WERI-Rb-1 (cell line): ENCODE measurements at regions not wholly inside any gene's neighbourhood (a gene's known extent, or its start where the extent isn't known, plus 50 kb on each side); places are given as distances from the start of the nearest gene placed in this dataset.

Experiments
- DNase-seq: peaks from one replicate; pipeline ENCODE4 v3.0.0-alpha.2; 2020
- H3K27ac ChIP-seq: fragments of 250-450 bp; sonication (Bioruptor Pico); 2 replicates; pipeline ENCODE4 v1.5.1; 2020; ENCODE audit warnings: mild to moderate bottlenecking, moderate library complexity
- H3K27me3 ChIP-seq: fragments of 250-450 bp; sonication (Bioruptor Pico); 2 replicates; pipeline ENCODE4 v1.5.1; 2021; ENCODE audit warnings: mild to moderate bottlenecking, low read depth, moderate library complexity; ENCODE audit not compliant: insufficient read depth, severe bottlenecking
- H3K36me3 ChIP-seq: fragments of 250-450 bp; sonication (Bioruptor Pico); 2 replicates; pipeline ENCODE4 v1.5.1; 2020; ENCODE audit warnings: mild to moderate bottlenecking, moderate library complexity
- H3K4me3 ChIP-seq: 2 replicates; pipeline ENCODE4 v1.5.1; 2011; ENCODE audit warnings: low read depth, mild to moderate bottlenecking, control low read depth, low read length
- H3K9me3 ChIP-seq: fragments of 250-450 bp; sonication (Bioruptor Pico); 2 replicates; pipeline ENCODE4 v1.5.1; 2021; ENCODE audit warnings: mild to moderate bottlenecking, moderate library complexity; ENCODE audit not compliant: severe bottlenecking
- TF ChIP-seq, protein P1 (sequence below): IDR thresholded peaks from 2 replicates; pipeline ENCODE4 v1.5.1; 2011; ENCODE audit warnings: low read depth, mild to moderate bottlenecking, control low read depth, inconsistent platforms, low read length

DNA sequence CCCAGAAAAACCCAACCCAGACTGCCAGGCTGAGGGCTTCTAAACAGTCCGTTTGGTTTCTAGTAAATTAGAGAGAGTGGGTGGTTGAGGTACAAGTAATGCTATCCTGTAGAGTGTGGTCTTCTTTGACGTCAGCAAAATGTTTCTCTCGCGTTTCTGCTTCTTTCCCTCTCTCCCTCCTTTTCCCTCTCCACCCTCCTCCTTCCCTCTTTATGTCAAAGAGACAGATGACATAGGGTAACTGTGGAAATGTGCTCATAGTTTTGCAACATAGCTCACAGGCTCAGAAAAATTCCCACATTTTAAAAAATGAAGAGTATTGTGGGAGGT is 158.3 kb downstream of the TOMM20 start:
- TF ChIP-seq, protein P1, sequence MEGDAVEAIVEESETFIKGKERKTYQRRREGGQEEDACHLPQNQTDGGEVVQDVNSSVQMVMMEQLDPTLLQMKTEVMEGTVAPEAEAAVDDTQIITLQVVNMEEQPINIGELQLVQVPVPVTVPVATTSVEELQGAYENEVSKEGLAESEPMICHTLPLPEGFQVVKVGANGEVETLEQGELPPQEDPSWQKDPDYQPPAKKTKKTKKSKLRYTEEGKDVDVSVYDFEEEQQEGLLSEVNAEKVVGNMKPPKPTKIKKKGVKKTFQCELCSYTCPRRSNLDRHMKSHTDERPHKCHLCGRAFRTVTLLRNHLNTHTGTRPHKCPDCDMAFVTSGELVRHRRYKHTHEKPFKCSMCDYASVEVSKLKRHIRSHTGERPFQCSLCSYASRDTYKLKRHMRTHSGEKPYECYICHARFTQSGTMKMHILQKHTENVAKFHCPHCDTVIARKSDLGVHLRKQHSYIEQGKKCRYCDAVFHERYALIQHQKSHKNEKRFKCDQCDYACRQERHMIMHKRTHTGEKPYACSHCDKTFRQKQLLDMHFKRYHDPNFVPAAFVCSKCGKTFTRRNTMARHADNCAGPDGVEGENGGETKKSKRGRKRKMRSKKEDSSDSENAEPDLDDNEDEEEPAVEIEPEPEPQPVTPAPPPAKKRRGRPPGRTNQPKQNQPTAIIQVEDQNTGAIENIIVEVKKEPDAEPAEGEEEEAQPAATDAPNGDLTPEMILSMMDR, result no peak
- no peak for DNase-seq
- H3K36me3 ChIP-seq, result no peaks in the 10 kb centered on the region
- H3K27me3 ChIP-seq, result no peaks in the 10 kb centered on the region
- H3K4me3 ChIP-seq, result no peak overlapping the region
- H3K9me3 ChIP-seq, result no peaks in the 10 kb centered on the region
- no peak overlapping the region for H3K27ac ChIP-seq

DNA sequence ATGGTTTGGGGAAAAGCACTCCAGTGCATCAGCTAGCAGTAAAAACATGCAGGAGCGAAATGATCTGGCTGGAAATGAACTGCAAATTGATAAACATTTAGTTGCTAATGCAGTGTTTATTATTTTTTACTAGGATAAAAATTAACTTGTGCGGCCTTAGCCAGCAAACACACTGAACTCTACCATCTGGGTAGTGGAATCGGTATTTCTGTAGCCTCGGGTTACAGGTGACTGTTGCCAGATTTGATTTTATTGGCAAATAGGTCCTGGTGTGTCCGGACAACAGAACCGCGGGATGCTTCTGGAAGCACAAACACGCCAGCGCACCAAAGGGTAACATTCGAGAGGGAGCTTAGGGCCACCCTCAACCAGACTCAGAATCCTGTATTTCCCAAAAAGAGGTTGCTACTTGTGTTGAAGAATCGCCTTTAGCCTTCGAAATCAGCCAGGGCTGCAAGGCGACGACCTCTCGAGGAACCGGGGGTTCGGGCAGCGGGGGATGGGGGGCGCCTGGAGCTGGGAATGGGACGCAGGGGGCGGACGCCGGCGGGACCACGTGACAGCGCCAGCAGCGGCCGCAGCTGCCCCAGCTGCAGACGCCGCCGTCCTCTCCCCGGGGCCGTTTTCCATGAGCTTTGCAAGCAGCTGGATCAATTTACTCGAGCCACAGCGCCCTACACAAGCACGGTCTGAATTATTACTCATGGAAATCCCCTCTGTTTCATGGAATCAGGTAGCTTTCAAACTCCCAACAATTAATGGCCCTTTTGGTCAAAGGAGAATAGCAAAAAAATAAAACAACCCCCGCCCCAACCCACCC is 158.8 kb downstream of the TOMM20 start:
- H3K27ac ChIP-seq, result no peak overlapping the region
- H3K36me3 ChIP-seq, result no peaks in the 10 kb centered on the region
- TF ChIP-seq, protein P1, result no peak
- H3K27me3 ChIP-seq, result no peaks in the 10 kb centered on the region
- no peak for DNase-seq
- H3K9me3 ChIP-seq, result no peaks in the 10 kb centered on the region
- no peak overlapping the region for H3K4me3 ChIP-seq

DNA sequence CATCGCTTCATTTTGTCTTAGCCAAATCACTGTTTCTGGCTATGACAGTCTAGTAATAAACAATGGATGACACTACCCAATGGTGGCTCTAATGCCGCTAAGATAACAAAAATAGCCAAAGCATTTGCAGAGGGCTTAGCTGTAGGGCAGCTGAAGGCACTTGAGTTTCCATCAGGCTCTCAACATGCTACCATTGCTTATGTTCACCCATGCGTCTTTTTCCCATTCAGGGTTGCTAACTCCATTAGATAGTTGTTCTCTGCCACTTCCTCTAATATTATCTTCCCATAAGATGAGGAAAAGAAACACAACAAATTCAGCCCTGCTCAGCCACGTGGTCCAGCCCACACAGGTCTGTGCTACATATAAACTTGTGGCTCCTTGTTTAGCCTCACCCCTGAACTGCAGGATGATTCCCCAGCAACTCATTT is 159.6 kb downstream of the TOMM20 start:
- Histone ChIP-seq H3K27ac (no peak overlapping the region), H3K9me3 (no peaks in the 10 kb centered on the region), H3K4me3 (no peak overlapping the region), H3K36me3 (no peaks in the 10 kb centered on the region), H3K27me3 (no peaks in the 10 kb centered on the region)
- DNase-seq, result no peak
- TF ChIP-seq, protein P1, result no peak

DNA sequence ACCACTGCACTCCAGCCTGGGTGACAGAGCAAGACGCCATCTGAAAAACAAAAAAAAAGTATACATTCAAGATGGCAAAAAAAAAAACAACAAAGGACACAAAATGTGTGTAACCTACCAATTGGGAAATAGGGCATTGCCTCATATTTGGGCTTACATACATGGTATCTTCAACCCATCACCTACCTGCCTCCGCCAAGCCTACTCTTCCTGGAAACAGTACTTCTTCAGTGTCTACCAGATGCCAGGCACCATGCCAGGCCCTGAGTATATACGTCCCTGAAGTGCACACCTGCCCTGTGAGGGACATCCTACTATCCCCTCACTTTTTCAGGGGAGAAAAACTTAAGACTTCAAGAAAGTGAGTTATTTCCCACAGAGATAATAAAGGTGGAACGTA is 160.2 kb downstream of the TOMM20 start:
- Histone ChIP-seq H3K4me3 (no peak overlapping the region), H3K27ac (no peak overlapping the region), H3K27me3 (no peaks in the 10 kb centered on the region), H3K9me3 (no peaks in the 10 kb centered on the region), H3K36me3 (no peaks in the 10 kb centered on the region)
- no peak for DNase-seq
- TF ChIP-seq, protein P1, result no peak

DNA sequence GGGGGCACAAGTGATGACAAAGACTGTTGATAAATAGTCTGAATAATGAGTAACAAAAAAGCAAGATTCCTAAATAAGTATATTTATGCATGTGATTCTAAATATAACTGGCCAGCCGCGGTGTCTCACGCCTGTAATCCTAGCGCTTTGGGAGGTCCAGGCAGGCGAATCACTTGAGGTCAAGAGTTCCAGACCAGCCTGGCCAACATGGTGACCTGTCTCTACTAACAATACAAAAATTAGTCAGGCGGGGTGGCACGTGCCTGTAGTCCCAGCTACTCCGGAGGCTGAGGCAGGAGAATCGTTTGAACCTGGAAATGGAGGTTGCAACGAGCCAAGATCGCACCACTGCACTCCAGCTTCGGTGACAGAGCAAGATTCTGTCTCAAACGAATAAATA is 161.5 kb downstream of the TOMM20 start:
- no peak overlapping the region for H3K27ac ChIP-seq
- no peaks in the 10 kb centered on the region for H3K36me3 ChIP-seq
- TF ChIP-seq, protein P1, result no peak
- H3K27me3 ChIP-seq, result no peaks in the 10 kb centered on the region
- H3K4me3 ChIP-seq, result no peak overlapping the region
- DNase-seq, result no peak
- no peaks in the 10 kb centered on the region for H3K9me3 ChIP-seq

DNA sequence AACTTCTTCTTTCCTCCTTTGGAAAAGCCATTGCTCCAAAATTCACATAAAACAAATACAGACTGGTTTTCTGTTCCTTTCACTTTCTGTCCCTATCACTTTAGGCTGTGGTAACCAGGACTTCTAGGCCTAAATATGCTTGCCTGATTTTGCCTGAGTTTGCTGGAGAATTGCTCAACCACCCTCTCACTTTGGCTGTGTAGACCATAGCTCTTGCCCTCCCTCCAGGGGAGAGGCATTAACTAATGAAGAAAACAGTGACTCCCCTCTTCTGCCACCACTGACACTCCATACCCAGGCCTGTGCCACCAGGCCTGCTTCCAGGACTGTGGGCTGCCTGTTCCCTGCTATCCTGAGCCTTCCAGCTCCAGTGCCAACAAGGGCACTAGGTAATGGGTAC is 163.5 kb downstream of the TOMM20 start:
- Histone ChIP-seq H3K9me3 (no peaks in the 10 kb centered on the region), H3K27me3 (no peaks in the 10 kb centered on the region), H3K4me3 (no peak overlapping the region), H3K36me3 (no peaks in the 10 kb centered on the region), H3K27ac (no peak overlapping the region)
- no peak for DNase-seq
- TF ChIP-seq, protein P1, result no peak
